ENCODE measurements at regions not wholly inside any gene's neighbourhood (a gene's known extent, or its start where the extent isn't known, plus 50 kb on each side); places are given as distances from the start of the nearest gene placed in this dataset.
"Not testable (repeated sequence)": the region's sequence is repeated elsewhere in the genome, so short reads cannot be mapped to it uniquely, and the experiment has no call there.

GRCh38 chr6:79404261-79404660 is 133.0 kb downstream of the LCA5 start:
- TF ChIP-seq ESRRG (CRISPR knock-in tag; IDR thresholded peaks at IDR 0.05): no peak
- TF ChIP-seq CSDC2 (CRISPR knock-in tag; IDR thresholded peaks at IDR 0.05): no peak
- TF ChIP-seq TCF4 (CRISPR knock-in tag; IDR thresholded peaks at IDR 0.05; ENCODE audit: borderline replicate concordance): no peak
- ATAC-seq: no peak

- no peak for ATAC-seq
- TF ChIP-seq ZFP3 (CRISPR knock-in tag; IDR thresholded peaks at IDR 0.05): no peak
Measured at GRCh38 chr6:79403563-79403962, 133.7 kb downstream of the LCA5 start.

GRCh38 chr6:79403086-79403485 is 134.1 kb downstream of the LCA5 start:
- ATAC-seq: no peak
- TF ChIP-seq TCF4 (CRISPR knock-in tag; IDR thresholded peaks at IDR 0.05; ENCODE audit: borderline replicate concordance): no peak

GRCh38 chr6:79399499-79399898 is 137.7 kb downstream of the LCA5 start:
- TF ChIP-seq OSR1 (CRISPR knock-in tag; IDR thresholded peaks at IDR 0.05) (no peak), ZNF70 (CRISPR knock-in tag; IDR thresholded peaks at IDR 0.05) (no peak)
- no peak for ATAC-seq

GRCh38 chr6:79398617-79399016 is 138.6 kb downstream of the LCA5 start:
- ATAC-seq: not testable (repeated sequence)

- TF ChIP-seq ISL1 (CRISPR knock-in tag; IDR thresholded peaks at IDR 0.05): no peak
- TF ChIP-seq SNAI2 (CRISPR knock-in tag; IDR thresholded peaks at IDR 0.05): no peak
- no peak for TF ChIP-seq TCF4 (CRISPR knock-in tag; IDR thresholded peaks at IDR 0.05; ENCODE audit: borderline replicate concordance)
- ATAC-seq: no peak
Measured at GRCh38 chr6:79396625-79397024, 140.6 kb downstream of the LCA5 start.

- no peak for TF ChIP-seq BACH2 (CRISPR knock-in tag; IDR thresholded peaks at IDR 0.05; ENCODE audit: borderline replicate concordance)
- no peak for TF ChIP-seq ISL1 (CRISPR knock-in tag; IDR thresholded peaks at IDR 0.05)
- no peak for TF ChIP-seq ZNF70 (CRISPR knock-in tag; IDR thresholded peaks at IDR 0.05)
- TF ChIP-seq POU6F1 (CRISPR knock-in tag; IDR thresholded peaks at IDR 0.05; ENCODE audit: borderline replicate concordance, low read depth): no peak
- TF ChIP-seq PPARA (CRISPR knock-in tag; IDR thresholded peaks at IDR 0.05; ENCODE audit: borderline replicate concordance): no peak
- no peak for TF ChIP-seq ZNF565 (CRISPR knock-in tag; conservative IDR thresholded peaks at IDR 0.05; ENCODE audit: low read depth)
- TF ChIP-seq ZC3H10 (CRISPR knock-in tag; IDR thresholded peaks at IDR 0.05): no peak
- TF ChIP-seq ESRRG (CRISPR knock-in tag; IDR thresholded peaks at IDR 0.05): no peak
- TF ChIP-seq ARNTL (CRISPR knock-in tag; IDR thresholded peaks at IDR 0.05; ENCODE audit: borderline replicate concordance, low read depth): no peak
- TF ChIP-seq ZFP3 (CRISPR knock-in tag; IDR thresholded peaks at IDR 0.05): no peak
- no peak for TF ChIP-seq RARB (CRISPR knock-in tag; IDR thresholded peaks at IDR 0.05)
- TF ChIP-seq ZNF8 (CRISPR knock-in tag; IDR thresholded peaks at IDR 0.05): no peak
- TF ChIP-seq CREB5 (CRISPR knock-in tag; IDR thresholded peaks at IDR 0.05; ENCODE audit: low read depth): no peak
- TF ChIP-seq OSR1 (CRISPR knock-in tag; IDR thresholded peaks at IDR 0.05): no peak
- TF ChIP-seq ZFP30 (CRISPR knock-in tag; IDR thresholded peaks at IDR 0.05): no peak
- TF ChIP-seq GLIS3 (CRISPR knock-in tag; IDR thresholded peaks at IDR 0.05): no peak
- TF ChIP-seq CSDC2 (CRISPR knock-in tag; IDR thresholded peaks at IDR 0.05): no peak
- no peak for TF ChIP-seq TOX (CRISPR knock-in tag; IDR thresholded peaks at IDR 0.05; ENCODE audit: borderline replicate concordance)
- TF ChIP-seq SNAI2 (CRISPR knock-in tag; IDR thresholded peaks at IDR 0.05): no peak
- TF ChIP-seq TSHZ2 (CRISPR knock-in tag; IDR thresholded peaks at IDR 0.05): no peak
- ATAC-seq: no peak
Measured at GRCh38 chr6:79394690-79395089, 142.5 kb downstream of the LCA5 start.
